ENCODE measurements at regions not wholly inside any gene's neighbourhood (a gene's known extent, or its start where the extent isn't known, plus 50 kb on each side); places are given as distances from the start of the nearest gene placed in this dataset.

DNA sequence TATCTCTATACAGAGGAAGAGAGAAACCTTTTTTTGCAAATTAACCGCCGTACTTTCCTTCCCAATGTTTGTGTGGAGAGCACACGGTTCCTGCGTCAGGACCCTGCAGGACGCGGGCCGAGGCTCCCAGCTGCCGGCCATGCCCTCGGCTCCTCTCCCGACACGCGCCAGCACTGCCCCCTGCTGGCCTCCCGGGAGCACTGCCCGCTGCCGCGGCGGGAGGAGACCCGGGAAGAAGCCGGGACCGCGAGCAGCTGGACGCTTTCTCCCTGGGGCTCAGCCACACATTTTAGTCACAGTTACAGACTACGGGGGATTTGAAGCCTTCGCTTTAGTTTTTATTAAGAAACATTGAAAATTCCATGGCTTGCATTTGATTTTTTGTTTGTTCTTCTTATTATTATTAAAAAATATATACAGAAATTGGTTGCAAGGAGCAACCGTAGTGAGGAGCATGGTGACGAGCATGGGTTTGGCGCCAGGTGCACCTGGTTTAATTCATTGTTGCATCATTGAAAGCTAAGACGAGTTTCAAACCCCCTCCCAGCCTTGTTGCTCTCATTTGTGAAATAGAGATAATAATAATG lies 401.2 kb downstream of the GALR1 start:
- no CpG with 5 or more reads among the region's 28 CpGs for WGBS (ENCODE audit: insufficient coverage, insufficient read length)
- no peaks in the 10 kb centered on the region for H3K36me3 ChIP-seq (ENCODE audit: control insufficient read depth, insufficient read depth, low read length)
- H3K4me1 ChIP-seq (ENCODE audit: control insufficient read depth, insufficient read depth, low read length), result peaks cover 1% of the 10 kb centered on the region; the same call in 1 of the 2 replicates
- DNase-seq (ENCODE audit: low read depth, low spot score), result peak; percentile 50
- H3K27ac ChIP-seq (ENCODE audit: low read length), result no peak overlapping the region
- no peaks in the 10 kb centered on the region for H3K27me3 ChIP-seq (ENCODE audit: control insufficient read depth, insufficient read depth, low read length)
- H3K9me3 ChIP-seq (ENCODE audit: control insufficient read depth, insufficient read depth, low read length), result no peaks in the 10 kb centered on the region
- no peak overlapping the region for H3K4me3 ChIP-seq (ENCODE audit: low read length)

DNA sequence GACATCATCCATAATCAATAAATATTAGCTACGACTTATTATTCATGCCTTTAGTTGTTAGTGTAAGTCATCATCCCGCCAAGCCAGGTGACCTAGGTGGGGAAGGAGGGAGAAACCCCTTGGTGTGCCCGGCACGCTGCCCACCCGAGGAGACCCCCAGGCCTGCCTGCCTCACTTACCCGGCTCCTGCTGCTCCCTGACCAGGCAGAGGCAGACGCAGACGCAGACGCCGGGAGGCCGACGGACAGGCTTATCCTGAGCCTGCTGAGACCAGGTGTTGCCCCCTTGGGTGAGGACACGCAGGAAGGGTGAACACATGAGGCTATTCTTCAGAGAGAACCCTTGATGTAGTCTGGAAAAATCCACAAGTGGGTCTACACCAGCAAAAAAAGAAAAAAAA lies 401.8 kb downstream of the GALR1 start:
- no peaks in the 10 kb centered on the region for H3K36me3 ChIP-seq (ENCODE audit: control insufficient read depth, insufficient read depth, low read length)
- no peak for DNase-seq (ENCODE audit: low read depth, low spot score)

DNA sequence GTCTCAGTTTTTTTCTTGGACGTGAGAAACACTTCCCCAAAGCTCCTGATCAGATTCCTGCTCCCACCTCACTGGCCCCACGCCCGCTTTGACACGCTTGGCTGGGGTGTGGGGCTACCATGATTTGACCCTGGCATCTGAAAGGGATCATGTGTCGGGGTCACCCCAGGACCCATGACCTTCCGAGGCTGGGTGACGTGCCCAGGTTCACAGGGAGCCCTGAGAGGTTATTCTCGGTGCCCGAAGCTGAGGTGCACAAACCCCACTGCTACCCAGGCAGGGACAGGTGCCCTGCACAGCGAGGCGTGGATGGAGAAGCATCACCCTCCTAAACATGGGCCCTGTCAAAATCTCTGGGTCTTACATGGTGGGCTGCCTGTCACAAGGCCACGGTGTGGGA lies 404.1 kb downstream of the GALR1 start:
- WGBS (ENCODE audit: insufficient coverage, insufficient read length), result no CpG with 5 or more reads among the region's 12 CpGs
- no peak overlapping the region for H3K27ac ChIP-seq (ENCODE audit: low read length)
- no peaks in the 10 kb centered on the region for H3K36me3 ChIP-seq (ENCODE audit: control insufficient read depth, insufficient read depth, low read length)
- no peak overlapping the region for H3K4me3 ChIP-seq (ENCODE audit: low read length)
- no peaks in the 10 kb centered on the region for H3K4me1 ChIP-seq (ENCODE audit: control insufficient read depth, insufficient read depth, low read length)
- no peak for DNase-seq (ENCODE audit: low read depth, low spot score)
- no peaks in the 10 kb centered on the region for H3K9me3 ChIP-seq (ENCODE audit: control insufficient read depth, insufficient read depth, low read length)
- no peaks in the 10 kb centered on the region for H3K27me3 ChIP-seq (ENCODE audit: control insufficient read depth, insufficient read depth, low read length)

More for the DNA sequence above, 401.8 kb downstream of the GALR1 start:
- Histone ChIP-seq H3K27me3 (ENCODE audit: control insufficient read depth, insufficient read depth, low read length) (no peaks in the 10 kb centered on the region), H3K9me3 (ENCODE audit: control insufficient read depth, insufficient read depth, low read length) (no peaks in the 10 kb centered on the region), H3K4me3 (ENCODE audit: low read length) (no peak overlapping the region), H3K4me1 (ENCODE audit: control insufficient read depth, insufficient read depth, low read length) (peaks cover 1% of the 10 kb centered on the region; the same call in 1 of the 2 replicates), H3K27ac (ENCODE audit: low read length) (no peak overlapping the region)
- WGBS (ENCODE audit: insufficient coverage, insufficient read length), result no CpG with 5 or more reads among the region's 13 CpGs

DNA sequence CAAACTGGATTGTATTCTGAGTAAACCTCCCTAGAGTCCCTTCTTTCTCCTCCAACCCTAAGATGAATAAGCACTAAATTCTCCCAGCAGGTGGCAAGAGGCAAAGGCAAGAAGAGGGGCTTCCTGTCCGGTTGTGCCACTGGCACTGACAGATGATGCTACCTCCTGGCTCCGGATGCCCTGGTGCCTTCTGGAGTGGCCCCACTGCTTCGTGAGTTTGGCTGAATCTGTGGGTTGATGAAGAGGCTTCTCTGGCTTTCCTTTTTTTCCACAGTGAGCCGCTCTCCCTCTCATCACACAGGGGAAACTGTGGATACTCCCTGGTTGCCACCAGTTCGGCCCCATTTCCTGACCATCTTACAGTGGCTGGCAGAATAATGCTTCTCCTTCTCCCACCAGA lies 404.7 kb downstream of the GALR1 start:
- no peak overlapping the region for H3K27ac ChIP-seq (ENCODE audit: low read length)
- no peaks in the 10 kb centered on the region for H3K4me1 ChIP-seq (ENCODE audit: control insufficient read depth, insufficient read depth, low read length)
- no peak overlapping the region for H3K4me3 ChIP-seq (ENCODE audit: low read length)
- no CpG with 5 or more reads among the region's 5 CpGs for WGBS (ENCODE audit: insufficient coverage, insufficient read length)
- H3K36me3 ChIP-seq (ENCODE audit: control insufficient read depth, insufficient read depth, low read length), result no peaks in the 10 kb centered on the region
- no peak for DNase-seq (ENCODE audit: low read depth, low spot score)
- no peaks in the 10 kb centered on the region for H3K27me3 ChIP-seq (ENCODE audit: control insufficient read depth, insufficient read depth, low read length)
- no peaks in the 10 kb centered on the region for H3K9me3 ChIP-seq (ENCODE audit: control insufficient read depth, insufficient read depth, low read length)

DNA sequence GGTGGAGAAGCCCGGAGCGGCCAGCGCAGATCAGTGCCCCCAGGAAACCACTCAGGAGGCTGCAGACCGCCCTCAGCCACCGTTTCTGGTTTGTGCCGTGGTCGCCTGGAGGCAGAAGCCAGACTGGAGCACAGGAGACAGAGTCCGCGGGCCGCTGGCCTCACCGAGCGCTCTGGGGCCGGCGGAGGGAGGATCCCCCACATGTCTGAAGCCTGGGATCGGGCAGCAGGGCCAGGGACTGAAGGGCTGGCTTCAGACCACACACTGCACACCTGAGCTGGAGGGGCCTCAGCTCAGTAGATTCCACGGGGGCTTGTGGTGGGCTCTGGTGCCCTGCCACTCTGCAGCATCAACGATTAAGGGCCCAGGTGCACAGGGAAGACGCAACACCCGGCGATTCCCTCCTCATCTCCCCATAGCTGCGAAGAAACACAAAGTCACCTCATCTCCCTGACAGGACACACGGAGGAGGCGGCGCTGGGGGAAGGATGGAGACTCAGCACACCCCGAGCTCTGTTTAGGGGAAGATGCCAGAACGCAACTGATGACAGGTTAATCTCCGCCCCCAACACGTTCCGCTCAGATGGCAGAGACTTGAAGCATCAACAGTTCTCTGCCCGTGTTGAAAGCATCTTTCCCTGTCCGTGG lies 408.1 kb downstream of the GALR1 start:
- Histone ChIP-seq H3K4me1 (ENCODE audit: control insufficient read depth, insufficient read depth, low read length) (no peaks in the 10 kb centered on the region), H3K27me3 (ENCODE audit: control insufficient read depth, insufficient read depth, low read length) (no peaks in the 10 kb centered on the region; the same call in 1 of the 2 replicates), H3K36me3 (ENCODE audit: control insufficient read depth, insufficient read depth, low read length) (no peaks in the 10 kb centered on the region), H3K27ac (ENCODE audit: low read length) (no peak overlapping the region), H3K9me3 (ENCODE audit: control insufficient read depth, insufficient read depth, low read length) (no peaks in the 10 kb centered on the region), H3K4me3 (ENCODE audit: low read length) (no peak overlapping the region)
- WGBS (ENCODE audit: insufficient coverage, insufficient read length), result no CpG with 5 or more reads among the region's 31 CpGs
- no peak for DNase-seq (ENCODE audit: low read depth, low spot score)

DNA sequence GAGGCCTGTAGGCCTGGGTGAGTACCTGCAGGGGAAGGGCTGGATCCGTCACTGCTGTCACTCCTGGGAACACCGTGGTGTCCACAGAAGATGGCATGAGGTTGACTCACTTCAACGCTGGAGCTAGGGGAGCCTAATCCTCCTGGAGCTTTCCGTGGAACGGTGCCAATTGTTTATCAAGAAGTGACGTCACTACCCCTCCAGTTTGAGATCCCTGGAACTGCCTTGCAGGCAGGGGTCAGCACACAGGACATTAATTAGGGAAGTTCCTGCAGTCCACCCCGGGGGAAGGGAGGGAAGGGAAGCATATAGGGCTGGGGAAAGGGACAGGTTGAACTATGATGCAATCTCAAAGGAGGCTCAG lies 408.6 kb downstream of the GALR1 start:
- DNase-seq (ENCODE audit: low read depth, low spot score), result no peak
- Histone ChIP-seq H3K4me3 (ENCODE audit: low read length) (no peak overlapping the region), H3K9me3 (ENCODE audit: control insufficient read depth, insufficient read depth, low read length) (no peaks in the 10 kb centered on the region), H3K4me1 (ENCODE audit: control insufficient read depth, insufficient read depth, low read length) (no peaks in the 10 kb centered on the region), H3K36me3 (ENCODE audit: control insufficient read depth, insufficient read depth, low read length) (no peaks in the 10 kb centered on the region), H3K27me3 (ENCODE audit: control insufficient read depth, insufficient read depth, low read length) (no peaks in the 10 kb centered on the region; the same call in 1 of the 2 replicates), H3K27ac (ENCODE audit: low read length) (no peak overlapping the region)
- no CpG with 5 or more reads among the region's 7 CpGs for WGBS (ENCODE audit: insufficient coverage, insufficient read length)

DNA sequence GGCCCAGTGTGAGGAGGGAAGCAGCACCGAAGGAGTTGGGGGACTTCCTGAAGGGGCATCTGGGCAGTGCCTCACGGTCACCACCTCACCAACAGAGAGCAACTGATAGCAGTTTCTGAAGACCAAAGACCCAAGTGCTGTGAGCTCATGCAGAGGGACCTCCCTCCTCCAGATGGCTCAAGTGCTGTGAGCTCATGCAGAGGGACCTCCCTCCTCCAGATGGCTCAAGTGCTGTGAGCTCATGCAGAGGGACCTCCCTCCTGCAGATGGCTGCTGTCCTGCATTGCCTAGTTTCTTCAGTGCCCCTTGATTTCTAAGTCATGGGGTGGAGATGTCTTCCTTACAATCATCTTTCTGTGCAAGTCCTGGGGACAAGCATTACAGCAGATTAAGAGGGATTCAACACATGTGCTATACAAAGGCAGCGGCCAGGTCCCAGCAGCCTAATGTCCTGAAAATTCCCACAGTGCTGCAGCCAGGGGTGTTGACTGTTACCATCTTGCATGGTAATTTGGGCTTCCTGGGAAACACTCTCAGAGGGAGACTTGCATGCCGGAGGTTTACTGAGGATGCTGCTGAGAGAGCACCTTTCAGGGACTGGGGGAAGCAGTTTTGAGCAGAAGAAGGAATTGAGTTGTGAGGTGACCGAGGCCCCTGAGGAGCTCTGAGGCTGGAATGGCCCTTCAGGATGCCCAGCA lies 409.3 kb downstream of the GALR1 start:
- Histone ChIP-seq H3K4me3 (ENCODE audit: low read length) (no peak overlapping the region), H3K4me1 (ENCODE audit: control insufficient read depth, insufficient read depth, low read length) (no peaks in the 10 kb centered on the region), H3K9me3 (ENCODE audit: control insufficient read depth, insufficient read depth, low read length) (no peaks in the 10 kb centered on the region), H3K27me3 (ENCODE audit: control insufficient read depth, insufficient read depth, low read length) (no peaks in the 10 kb centered on the region; the same call in 1 of the 2 replicates), H3K27ac (ENCODE audit: low read length) (no peak overlapping the region), H3K36me3 (ENCODE audit: control insufficient read depth, insufficient read depth, low read length) (no peaks in the 10 kb centered on the region)
- no CpG with 5 or more reads among the region's 5 CpGs for whole genome bisulfite sequencing (ENCODE audit: insufficient coverage, insufficient read length)
- no peak for DNase-seq (ENCODE audit: low read depth, low spot score)

DNA sequence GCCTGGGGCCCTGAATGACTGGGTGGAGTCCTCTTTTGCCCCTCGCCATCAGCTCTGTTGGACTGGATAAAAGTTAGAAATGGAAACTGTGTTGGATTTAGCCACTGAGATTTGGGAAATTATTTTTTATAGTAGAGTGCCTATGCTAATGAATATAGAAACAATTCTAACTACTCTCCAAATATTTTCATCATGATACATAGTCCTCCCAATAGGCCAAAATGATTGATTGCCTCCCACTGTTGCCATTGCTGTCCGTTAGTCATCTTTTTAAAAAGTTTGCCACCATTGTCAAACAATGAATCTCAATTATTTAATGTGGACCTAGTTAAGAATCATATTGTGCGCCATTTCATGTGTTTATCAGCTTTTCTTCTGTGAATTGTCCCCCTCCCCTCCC lies 417.0 kb downstream of the GALR1 start:
- Histone ChIP-seq H3K27me3 (ENCODE audit: control insufficient read depth, insufficient read depth, low read length) (no peaks in the 10 kb centered on the region), H3K4me1 (ENCODE audit: control insufficient read depth, insufficient read depth, low read length) (no peaks in the 10 kb centered on the region), H3K9me3 (ENCODE audit: control insufficient read depth, insufficient read depth, low read length) (no peaks in the 10 kb centered on the region), H3K4me3 (ENCODE audit: low read length) (no peak overlapping the region), H3K27ac (ENCODE audit: low read length) (no peak overlapping the region), H3K36me3 (ENCODE audit: control insufficient read depth, insufficient read depth, low read length) (no peaks in the 10 kb centered on the region)
- no peak for DNase-seq (ENCODE audit: low read depth, low spot score)
- WGBS (ENCODE audit: insufficient coverage, insufficient read length), result no CpG with 5 or more reads among the region's 3 CpGs

DNA sequence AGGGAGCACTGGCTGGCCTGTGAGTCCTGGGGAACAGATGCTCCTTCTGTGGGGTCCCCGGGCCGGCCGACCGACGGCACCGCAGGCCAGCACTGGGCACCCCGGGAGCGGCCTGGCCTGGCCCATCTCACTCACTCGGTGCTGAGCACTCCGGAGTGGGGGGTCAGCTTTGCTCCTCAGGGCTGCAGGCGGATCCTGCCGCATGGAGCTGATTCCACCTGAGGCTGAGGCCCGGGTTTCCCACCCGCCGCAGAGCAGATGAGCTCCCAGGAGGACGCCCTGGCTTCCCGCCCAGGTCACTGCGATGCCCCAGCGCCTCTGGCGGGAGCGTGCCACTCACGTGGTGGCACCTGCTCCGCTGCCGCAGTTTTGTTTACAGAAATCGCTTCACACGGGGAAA lies 418.6 kb downstream of the GALR1 start:
- H3K4me1 ChIP-seq (ENCODE audit: control insufficient read depth, insufficient read depth, low read length), result no peaks in the 10 kb centered on the region
- no CpG with 5 or more reads among the region's 26 CpGs for WGBS (ENCODE audit: insufficient coverage, insufficient read length)

DNA sequence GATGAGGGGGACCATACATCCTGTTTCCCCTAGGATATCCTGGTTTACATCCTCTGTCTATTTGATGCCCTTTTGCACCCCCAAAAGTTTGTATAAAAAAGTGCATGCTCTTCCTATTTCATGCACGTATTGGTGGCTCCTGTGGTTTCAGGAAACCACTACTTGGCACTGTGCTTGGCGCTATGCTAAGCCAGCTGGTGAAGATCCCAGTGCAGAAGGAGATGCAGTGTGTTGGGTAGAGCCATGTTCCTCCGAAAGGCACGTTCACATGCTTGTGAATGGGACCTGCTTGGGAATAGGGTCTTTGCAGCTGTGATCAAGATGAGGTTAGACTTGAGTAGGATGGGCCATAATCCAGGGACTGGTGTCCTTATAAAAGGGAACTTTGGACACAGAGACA lies 419.7 kb downstream of the GALR1 start:
- no peak for DNase-seq (ENCODE audit: low read depth, low spot score)
- Histone ChIP-seq H3K4me1 (ENCODE audit: control insufficient read depth, insufficient read depth, low read length) (no peaks in the 10 kb centered on the region), H3K4me3 (ENCODE audit: low read length) (no peak overlapping the region), H3K27me3 (ENCODE audit: control insufficient read depth, insufficient read depth, low read length) (no peaks in the 10 kb centered on the region), H3K9me3 (ENCODE audit: control insufficient read depth, insufficient read depth, low read length) (no peaks in the 10 kb centered on the region), H3K36me3 (ENCODE audit: control insufficient read depth, insufficient read depth, low read length) (no peaks in the 10 kb centered on the region), H3K27ac (ENCODE audit: low read length) (no peak overlapping the region)
- WGBS (ENCODE audit: insufficient coverage, insufficient read length), result no CpG with 5 or more reads among the region's 4 CpGs

More for the DNA sequence above, 418.6 kb downstream of the GALR1 start:
- H3K36me3 ChIP-seq (ENCODE audit: control insufficient read depth, insufficient read depth, low read length), result no peaks in the 10 kb centered on the region
- H3K27ac ChIP-seq (ENCODE audit: low read length), result no peak overlapping the region
- H3K9me3 ChIP-seq (ENCODE audit: control insufficient read depth, insufficient read depth, low read length), result no peaks in the 10 kb centered on the region
- no peak overlapping the region for H3K4me3 ChIP-seq (ENCODE audit: low read length)
- DNase-seq (ENCODE audit: low read depth, low spot score), result no peak
- H3K27me3 ChIP-seq (ENCODE audit: control insufficient read depth, insufficient read depth, low read length), result no peaks in the 10 kb centered on the region
